Aorta (tissue), 5 donors: ENCODE measurements at regions not wholly inside any gene's neighbourhood (a gene's known extent, or its start where the extent isn't known, plus 50 kb on each side); places are given as distances from the start of the nearest gene placed in this dataset.

Source experiments
- ATAC-seq: fragments of 200-7000 bp; cut with Tn5 transposase; one replicate; pipeline ENCODE4 v1.9.1; 2022; ENCODE audit warnings: moderate library complexity; ENCODE audit not compliant: low FRiP score
- DNase-seq, 2 donors: peaks; one replicate each; pipeline ENCODE4 v3.0.0-alpha.2; 2020
- H3K27ac ChIP-seq, 2 donors: one replicate each; pipeline ENCODE4 v1.5.1; 2013; ENCODE audit warnings: low read length in 2 of 2, mild to moderate bottlenecking in 2 of 2, moderate library complexity in 2 of 2, control low read depth in 1 of 2, inconsistent platforms in 1 of 2, low read depth in 1 of 2
- H3K27me3 ChIP-seq, 2 donors: one replicate each; pipeline ENCODE4 v1.6.1; 2013; ENCODE audit warnings: control low read depth in 1 of 2, low read length in 1 of 2, mild to moderate bottlenecking in 1 of 2, moderate library complexity in 1 of 2; ENCODE audit not compliant: insufficient read depth in 2 of 2, control insufficient read depth in 1 of 2
- H3K36me3 ChIP-seq, 2 donors: one replicate each; pipeline ENCODE4 v1.6.1; 2013; ENCODE audit warnings: control low read depth in 1 of 2, low read length in 1 of 2, mild to moderate bottlenecking in 1 of 2; ENCODE audit not compliant: insufficient read depth in 2 of 2, control insufficient read depth in 1 of 2
- H3K4me1 ChIP-seq, 2 donors: one replicate each; pipeline ENCODE4 v1.6.1; 2013; ENCODE audit warnings: low read length in 2 of 2, control low read depth in 1 of 2, mild to moderate bottlenecking in 1 of 2, moderate library complexity in 1 of 2; ENCODE audit not compliant: insufficient read depth in 2 of 2, control insufficient read depth in 1 of 2
- H3K4me3 ChIP-seq, 2 donors: one replicate each; pipeline ENCODE4 v1.5.1; 2013; ENCODE audit warnings: low read length in 2 of 2, control low read depth in 1 of 2, mild to moderate bottlenecking in 1 of 2
- H3K9me3 ChIP-seq: one replicate; pipeline ENCODE4 v1.6.1; 2013; ENCODE audit warnings: mild to moderate bottlenecking, low read length; ENCODE audit not compliant: control insufficient read depth
- WGBS, 2 donors: extraction: QIAGEN DNeasy Blood & Tissue Kit; methylation state at CpG; one replicate each; pipeline ENCODE4 v1.1.7; 2013; 5-methylcytosine and 5-hydroxymethylcytosine counted together
- intact Hi-C, 2 donors: fragments of 100-400 bp; cut with DNase I; formaldehyde crosslinking; loops; one replicate each; pipeline versions ENCODE4 v1.14.2 to v1.15.0; 2022
- donor health status: healthy with polysubstance abuse.
- donor health status: Bipolar disorder and iron deficiency.
- donor health status: DM: no; HTN: no; CAD: no.
- donor health status: DM: no; HTN: no; CAD: no.
- donor health status: DM: yes; HTN: yes; CAD: no.

DNA sequence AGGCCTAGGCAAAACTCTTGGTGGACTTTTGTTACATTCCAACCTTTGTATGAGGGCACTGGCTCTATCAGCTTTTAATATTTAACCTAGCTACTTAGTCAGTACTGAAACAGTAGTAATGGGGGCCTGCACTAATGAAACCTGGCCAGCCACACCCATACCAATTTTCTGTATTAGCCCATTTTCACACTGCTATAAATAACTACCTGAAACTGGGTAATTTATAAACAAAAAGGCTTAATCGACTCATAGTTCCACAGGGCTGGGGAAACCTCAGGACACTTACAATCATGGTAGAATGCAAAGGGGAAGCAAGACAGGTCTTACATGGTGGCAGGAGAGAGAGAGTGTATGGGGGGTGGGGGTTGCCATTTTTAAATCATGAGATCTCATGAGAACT is 245.7 kb upstream of the RGS18 start:
- intact Hi-C loops, result no loop called here
- H3K36me3 ChIP-seq, result no peaks in the 10 kb centered on the region
- ATAC-seq, result no peak
- H3K27ac ChIP-seq, result no peak overlapping the region
- no peaks in the 10 kb centered on the region for H3K9me3 ChIP-seq
- H3K4me1 ChIP-seq, result no peaks in the 10 kb centered on the region
- H3K27me3 ChIP-seq, result no peaks in the 10 kb centered on the region
- no peak overlapping the region for H3K4me3 ChIP-seq
- 93 to 96% methylated on average over 1 of the region's 1 CpG for WGBS, 2 donors
- DNase-seq, result no peak

DNA sequence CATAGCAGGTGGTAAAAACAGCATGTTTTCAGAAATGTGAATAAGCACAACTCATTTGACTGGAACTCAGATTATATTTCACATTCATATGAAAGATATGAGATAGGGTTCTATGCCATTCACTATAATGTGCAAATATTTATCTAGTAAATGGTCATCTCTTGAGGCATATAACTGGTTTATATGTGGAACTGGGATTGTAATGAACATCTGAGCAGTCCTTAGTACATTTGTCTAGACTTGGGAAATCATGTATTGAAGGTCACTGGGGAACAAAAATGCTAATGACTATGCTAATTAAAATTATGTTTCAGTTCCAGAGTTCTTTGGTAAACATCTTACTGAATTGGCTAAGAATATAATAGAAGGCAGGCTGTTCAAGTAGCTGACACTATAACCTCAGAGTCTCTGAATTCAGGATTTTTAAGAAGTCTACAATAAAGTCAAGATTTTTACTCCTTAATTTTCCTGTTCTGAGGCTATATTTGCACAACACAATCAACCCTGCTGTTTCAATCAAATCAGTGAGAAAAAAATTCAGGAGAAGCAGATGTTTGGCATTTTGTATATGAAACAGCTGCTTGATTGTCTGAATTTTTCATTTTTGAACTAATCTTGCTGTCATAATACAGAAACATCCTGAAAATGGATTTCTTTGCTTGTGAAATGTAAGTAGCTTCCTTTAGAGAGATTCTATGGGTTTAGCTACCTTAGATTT is 244.8 kb upstream of the RGS18 start:
- H3K27me3 ChIP-seq, result no peaks in the 10 kb centered on the region
- H3K4me1 ChIP-seq, result no peaks in the 10 kb centered on the region
- H3K36me3 ChIP-seq, result no peaks in the 10 kb centered on the region
- intact Hi-C loops, result no loop called here
- H3K4me3 ChIP-seq, result no peak overlapping the region
- ATAC-seq (no peak), DNase-seq (no peak)
- H3K9me3 ChIP-seq, result no peaks in the 10 kb centered on the region
- no peak overlapping the region for H3K27ac ChIP-seq

DNA sequence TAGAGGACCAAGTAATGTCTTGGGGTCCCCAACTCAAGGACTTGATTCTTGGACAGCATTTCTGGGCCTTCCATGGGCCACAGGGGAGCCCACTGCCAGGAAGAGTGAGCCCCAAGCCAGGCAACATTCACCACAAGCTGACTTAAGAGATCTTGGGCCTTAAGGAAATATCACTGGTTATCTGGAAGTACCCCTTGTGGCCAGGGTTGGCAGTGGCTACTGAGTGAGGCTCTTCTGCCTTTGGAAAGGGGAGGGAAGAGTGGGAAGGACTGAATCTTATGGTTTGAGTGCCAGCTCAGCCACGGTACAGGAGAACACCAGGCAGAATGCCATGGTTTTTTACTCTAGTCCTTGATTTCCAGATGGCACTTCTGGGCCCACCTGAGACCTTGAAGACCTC is 228.9 kb upstream of the RGS18 start:
- no peak overlapping the region for H3K4me3 ChIP-seq
- 75 to 100% methylated on average over 1 of the region's 1 CpG for WGBS, 2 donors
- DNase-seq (no peak), ATAC-seq (no peak)
- no peaks in the 10 kb centered on the region for H3K9me3 ChIP-seq
- H3K27me3 ChIP-seq, result no peaks in the 10 kb centered on the region
- H3K27ac ChIP-seq, result no peak overlapping the region
- H3K4me1 ChIP-seq, result no peaks in the 10 kb centered on the region
- no peaks in the 10 kb centered on the region for H3K36me3 ChIP-seq
- intact Hi-C loops, result no loop called here

DNA sequence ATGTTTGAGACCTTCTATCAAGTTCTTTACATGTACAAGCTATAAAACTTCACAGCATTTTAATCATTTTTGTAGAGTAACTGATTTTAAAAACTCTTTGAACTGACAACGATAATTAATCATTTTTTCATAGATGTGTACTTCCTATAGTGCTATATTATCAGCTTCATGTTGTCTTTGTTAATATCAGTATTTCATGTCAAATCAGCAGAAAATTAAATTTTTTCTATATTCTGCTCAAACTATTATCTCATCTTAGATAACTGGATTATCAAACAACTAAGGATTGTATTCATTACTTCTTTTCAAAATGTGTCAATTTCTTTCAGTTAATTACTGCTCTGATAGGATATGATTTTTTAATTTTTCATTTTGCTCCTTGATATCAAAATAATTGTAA is 214.6 kb upstream of the RGS18 start:
- Histone ChIP-seq H3K27ac (no peak overlapping the region), H3K36me3 (no peaks in the 10 kb centered on the region), H3K9me3 (no peaks in the 10 kb centered on the region), H3K4me3 (no peak overlapping the region), H3K27me3 (no peaks in the 10 kb centered on the region), H3K4me1 (no peaks in the 10 kb centered on the region)
- DNase-seq, result no peak
- intact Hi-C loops, result no loop called here
- ATAC-seq, result no peak
- WGBS, 2 donors, result 81 to 90% methylated on average over 1 of the region's 1 CpG

GRCh38 chr1:191953526-191953925 is 204.7 kb upstream of the RGS18 start:
- ATAC-seq (no peak), DNase-seq (no peak)
- no peaks in the 10 kb centered on the region for H3K9me3 ChIP-seq
- H3K4me3 ChIP-seq, result no peak overlapping the region
- H3K36me3 ChIP-seq, result no peaks in the 10 kb centered on the region
- no peaks in the 10 kb centered on the region for H3K4me1 ChIP-seq
- no peaks in the 10 kb centered on the region for H3K27me3 ChIP-seq
- no peak overlapping the region for H3K27ac ChIP-seq
- 40 to 53% methylated on average over 1 of the region's 1 CpG for WGBS, 2 donors
- intact Hi-C loops, result no loop called here

GRCh38 chr1:191959856-191960255 is 198.4 kb upstream of the RGS18 start:
- H3K4me1 ChIP-seq, result no peaks in the 10 kb centered on the region
- intact Hi-C loops, result no loop called here
- WGBS, 2 donors, result 81 to 84% methylated on average over 4 of the region's 4 CpGs
- no peak for ATAC-seq
- no peaks in the 10 kb centered on the region for H3K9me3 ChIP-seq
- no peaks in the 10 kb centered on the region for H3K36me3 ChIP-seq
- DNase-seq, result no peak
- H3K27me3 ChIP-seq, result no peaks in the 10 kb centered on the region
- no peak overlapping the region for H3K4me3 ChIP-seq
- H3K27ac ChIP-seq, result no peak overlapping the region

DNA sequence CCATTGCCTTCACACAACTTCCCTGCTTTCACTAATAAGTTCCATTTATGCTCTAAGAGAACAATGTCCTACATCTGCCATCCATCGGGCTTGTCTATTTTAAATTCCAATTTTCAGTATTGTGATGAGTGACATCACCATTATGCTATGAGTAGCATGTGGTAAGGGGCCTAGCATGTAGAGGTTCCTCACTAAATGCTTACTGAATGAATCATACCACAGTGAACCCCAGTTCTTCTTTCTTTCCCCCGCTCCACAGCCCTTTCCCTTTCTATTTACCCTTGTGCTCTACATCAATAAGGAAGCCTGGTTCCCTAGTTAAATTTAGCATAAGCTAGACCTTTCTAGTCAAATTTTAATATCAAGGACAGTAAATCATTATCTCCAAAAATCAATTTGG is 195.0 kb upstream of the RGS18 start:
- no peaks in the 10 kb centered on the region for H3K36me3 ChIP-seq
- ATAC-seq, result no peak
- no peak overlapping the region for H3K4me3 ChIP-seq
- H3K27ac ChIP-seq, result no peak overlapping the region
- intact Hi-C loops, result no loop called here
- 73 to 79% methylated on average over 2 of the region's 2 CpGs for WGBS, 2 donors
- H3K9me3 ChIP-seq, result no peaks in the 10 kb centered on the region
- no peaks in the 10 kb centered on the region for H3K27me3 ChIP-seq
- H3K4me1 ChIP-seq, result no peaks in the 10 kb centered on the region
- DNase-seq, result no peak

DNA sequence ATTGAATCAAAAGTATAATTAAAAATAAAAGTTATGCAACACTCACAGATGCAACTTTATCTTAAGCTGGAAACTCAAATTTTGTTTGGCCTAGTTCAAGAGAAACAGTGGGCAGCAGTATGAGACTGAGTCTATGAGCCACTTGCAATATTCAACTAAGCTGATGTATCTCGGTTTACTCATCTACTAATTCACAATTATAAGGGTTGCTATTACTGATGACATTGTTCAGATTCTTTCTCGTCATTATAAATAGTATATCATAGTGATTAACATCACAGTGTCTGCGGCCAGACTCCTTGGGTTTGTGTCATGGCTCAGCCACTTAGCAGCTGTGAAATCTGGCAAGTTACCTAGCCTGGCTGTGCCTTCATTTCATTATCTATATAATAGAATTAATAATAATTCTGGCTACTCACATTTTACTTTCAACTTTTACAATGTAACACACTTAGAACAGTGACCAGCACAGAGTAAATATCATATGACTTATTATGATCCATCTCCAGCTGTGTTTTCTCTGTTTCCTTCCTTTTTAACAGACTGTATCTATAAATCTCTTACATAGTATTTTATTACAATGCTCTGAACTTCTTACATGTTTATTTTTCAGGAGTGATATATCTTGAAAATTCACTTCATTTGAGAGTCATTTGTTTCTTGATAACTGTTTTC is 194.3 kb upstream of the RGS18 start:
- Histone ChIP-seq H3K27me3 (no peaks in the 10 kb centered on the region), H3K4me3 (no peak overlapping the region), H3K36me3 (no peaks in the 10 kb centered on the region), H3K27ac (no peak overlapping the region), H3K4me1 (no peaks in the 10 kb centered on the region), H3K9me3 (no peaks in the 10 kb centered on the region)
- DNase-seq, result no peak
- intact Hi-C loops, result no loop called here
- 24 to 44% methylated on average over 3 of the region's 3 CpGs for WGBS, 2 donors
- no peak for ATAC-seq

- Histone ChIP-seq H3K4me1 (no peaks in the 10 kb centered on the region), H3K36me3 (no peaks in the 10 kb centered on the region), H3K27me3 (no peaks in the 10 kb centered on the region), H3K9me3 (peaks cover 2% of the 10 kb centered on the region), H3K27ac (no peak overlapping the region), H3K4me3 (no peak overlapping the region)
- ATAC-seq (no peak), DNase-seq (no peak)
- intact Hi-C loops, result no loop called here
- 93 to 94% methylated on average over 5 of the region's 5 CpGs for WGBS, 2 donors
Measured at GRCh38 chr1:191969290-191969689, 189.0 kb upstream of the RGS18 start.
